ENCODE measurements at regions not wholly inside any gene's neighbourhood (a gene's known extent, or its start where the extent isn't known, plus 50 kb on each side); places are given as distances from the start of the nearest gene placed in this dataset.

GRCh38 chr4:89531932-89532640, 224.5 kb upstream of the GPRIN3 start:
- TF ChIP-seq POLR2AphosphoS5 (IDR thresholded peaks at IDR 0.05) (no peak), CTCF (IDR thresholded peaks at IDR 0.05) (no peak), POLR2A (IDR thresholded peaks at IDR 0.05) (no peak)

All from prostate gland (tissue), 2 donors.